ENCODE measurements at regions not wholly inside any gene's neighbourhood (a gene's known extent, or its start where the extent isn't known, plus 50 kb on each side); places are given as distances from the start of the nearest gene placed in this dataset.

DNA sequence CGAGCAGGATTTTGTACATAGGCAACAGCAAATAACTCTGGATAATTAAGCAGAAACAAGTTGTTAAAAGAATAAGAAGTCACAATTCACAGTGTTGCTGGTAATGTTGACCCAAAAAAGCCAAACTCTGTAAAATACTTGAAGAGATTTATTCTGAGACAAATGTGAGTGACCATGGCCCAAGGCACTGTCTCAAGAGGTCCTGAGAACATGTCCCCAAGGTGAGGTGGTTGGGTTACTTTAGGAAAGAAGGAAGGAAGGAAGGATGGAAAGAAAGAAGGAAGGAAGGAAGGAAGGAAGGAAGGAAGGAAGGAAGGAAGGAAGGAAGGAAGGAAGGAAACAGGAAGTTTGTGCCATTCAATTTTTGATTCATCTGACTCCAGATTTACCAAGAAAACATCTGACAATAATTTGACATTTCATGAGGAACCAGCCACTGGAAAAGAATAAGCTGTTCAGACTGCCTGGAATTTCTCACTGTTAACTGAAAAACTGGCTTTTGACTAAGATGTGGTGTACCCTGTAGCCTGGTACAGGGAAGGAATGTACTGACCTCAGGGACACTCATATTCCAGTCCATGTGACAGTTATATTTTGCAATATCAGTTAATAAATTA, 295.9 kb upstream of the TNC start:
- no peaks in the 10 kb centered on the region for H3K36me3 ChIP-seq (replicated peaks in 1 of 2; ENCODE audit: control insufficient read depth in 1 of 2, insufficient read depth in 2 of 2, low read length in 2 of 2)
- no peak overlapping the region for H3K27ac ChIP-seq (ENCODE audit: extremely low read length, insufficient read depth, low read length)
- ChIA-PET CTCF (ENCODE audit: low intra/inter-chr PET ratio, low total read pairs) (no interaction called here), POLR2A (no interaction called here)
- H3K27me3 ChIP-seq (ENCODE audit: control insufficient read depth in 1 of 2, insufficient read depth in 2 of 2, low read length in 2 of 2): no peaks in the 10 kb centered on the region
- intact Hi-C loops (cut with micrococcal nuclease; ENCODE audit: unreplicated experiment) (no loop called here), in situ Hi-C loops (cut with HindIII; ENCODE audit: extremely low pct_ligation_motif_present, low pct_unique_long_range_greater_than_20kb) (no loop called here)
- no peak for FAIRE-seq
- no peak overlapping the region for H3K9ac ChIP-seq (ENCODE audit: insufficient read depth, low read depth, low read length)
- WGBS (ENCODE audit: low lambda C conversion rate): 0% methylated on average over 1 of the region's 1 CpG
- H4K20me1 ChIP-seq (ENCODE audit: insufficient read depth, low read length): no peaks in the 10 kb centered on the region
- DNase-seq (ENCODE audit: low spot score): no peak
- no peaks in the 10 kb centered on the region for H3K9me3 ChIP-seq (ENCODE audit: low read length)
- H3K4me2 ChIP-seq (ENCODE audit: low read depth, low read length): no peak overlapping the region
- H3K79me2 ChIP-seq (ENCODE audit: insufficient read depth, low read length): no peaks in the 10 kb centered on the region
- no peak overlapping the region for H2AFZ ChIP-seq (ENCODE audit: low read length)
- no peaks in the 10 kb centered on the region for H3K4me1 ChIP-seq (ENCODE audit: insufficient read depth, low read length)
- ATAC-seq: no peak
- no TSS peak for BruUV-seq (replicated peaks)
- no peak overlapping the region for H3K4me3 ChIP-seq (replicated peaks in 1 of 3; ENCODE audit: insufficient read depth in 1 of 3, low read depth in 2 of 3, low read length in 3 of 3)
- TF ChIP-seq HNF1A (IDR thresholded peaks at IDR 0.05; ENCODE audit: low read depth) (no peak), HNF1A (CRISPR knock-in tag; IDR thresholded peaks at IDR 0.05; ENCODE audit: borderline replicate concordance) (no peak), GFI1 (CRISPR knock-in tag; IDR thresholded peaks at IDR 0.05; ENCODE audit: borderline replicate concordance) (no peak), ZSCAN9 (CRISPR knock-in tag; IDR thresholded peaks at IDR 0.05; ENCODE audit: borderline replicate concordance) (no peak), SNRNP70 (IDR thresholded peaks at IDR 0.05; ENCODE audit: low read depth, low read length) (no peak), ZNF574 (CRISPR knock-in tag; IDR thresholded peaks at IDR 0.05) (no peak), KAT7 (CRISPR knock-in tag; IDR thresholded peaks at IDR 0.05; ENCODE audit: borderline replicate concordance) (no peak), ZNF121 (CRISPR knock-in tag; IDR thresholded peaks at IDR 0.05) (no peak), ZNF773 (CRISPR knock-in tag; IDR thresholded peaks at IDR 0.05; ENCODE audit: borderline replicate concordance) (no peak), ZNF552 (CRISPR knock-in tag; IDR thresholded peaks at IDR 0.05; ENCODE audit: borderline replicate concordance) (no peak), MEIS2 (CRISPR knock-in tag; IDR thresholded peaks at IDR 0.05) (no peak), ZNF747 (CRISPR knock-in tag; IDR thresholded peaks at IDR 0.05; ENCODE audit: borderline replicate concordance) (no peak), SRY (CRISPR knock-in tag; IDR thresholded peaks at IDR 0.05) (no peak), ZNF441 (CRISPR knock-in tag; IDR thresholded peaks at IDR 0.05; ENCODE audit: borderline replicate concordance) (no peak), ELF4 (CRISPR knock-in tag; IDR thresholded peaks at IDR 0.05; ENCODE audit: borderline replicate concordance) (no peak), ZNF430 (CRISPR knock-in tag; IDR thresholded peaks at IDR 0.05) (no peak), ZNF350 (CRISPR knock-in tag; IDR thresholded peaks at IDR 0.05; ENCODE audit: borderline replicate concordance, low read depth) (no peak), NR2C2 (CRISPR knock-in tag; IDR thresholded peaks at IDR 0.05; ENCODE audit: borderline replicate concordance) (no peak)
